Stimulated activated CD8-positive, alpha-beta memory T cell treated with anti-CD3 and anti-CD28 coated beads, Interleukin-7, amount 100 ng/mL, for 24 hours (primary cell): ENCODE measurements at regions not wholly inside any gene's neighbourhood (a gene's known extent, or its start where the extent isn't known, plus 50 kb on each side); places are given as distances from the start of the nearest gene placed in this dataset.
"Not testable (repeated sequence)": the region's sequence is repeated elsewhere in the genome, so short reads cannot be mapped to it uniquely, and the experiment has no call there.

Source experiments
- DNase-seq: peaks from one replicate; pipeline ENCODE4 v3.0.0-alpha.2; 2020; ENCODE audit warnings: low read depth

DNA sequence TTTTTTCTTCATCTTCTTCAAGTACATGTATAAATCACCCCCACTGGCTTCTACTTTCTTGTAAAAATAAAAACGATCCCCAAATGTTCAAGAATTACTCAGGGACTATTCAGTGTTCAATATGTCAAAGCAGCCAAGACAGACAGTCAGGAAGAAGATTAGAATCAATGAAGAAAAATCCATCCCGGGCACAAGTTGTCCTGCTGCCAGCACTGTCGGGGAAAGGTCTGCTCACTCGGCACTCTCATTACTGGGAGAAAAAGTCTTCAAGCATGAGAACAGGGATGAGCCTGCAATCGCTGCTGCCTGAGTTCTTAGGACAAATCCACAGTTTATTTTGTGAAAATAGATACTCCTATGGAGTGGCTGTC, 482.8 kb upstream of the KLHL29 start:
- no peak for DNase-seq

DNA sequence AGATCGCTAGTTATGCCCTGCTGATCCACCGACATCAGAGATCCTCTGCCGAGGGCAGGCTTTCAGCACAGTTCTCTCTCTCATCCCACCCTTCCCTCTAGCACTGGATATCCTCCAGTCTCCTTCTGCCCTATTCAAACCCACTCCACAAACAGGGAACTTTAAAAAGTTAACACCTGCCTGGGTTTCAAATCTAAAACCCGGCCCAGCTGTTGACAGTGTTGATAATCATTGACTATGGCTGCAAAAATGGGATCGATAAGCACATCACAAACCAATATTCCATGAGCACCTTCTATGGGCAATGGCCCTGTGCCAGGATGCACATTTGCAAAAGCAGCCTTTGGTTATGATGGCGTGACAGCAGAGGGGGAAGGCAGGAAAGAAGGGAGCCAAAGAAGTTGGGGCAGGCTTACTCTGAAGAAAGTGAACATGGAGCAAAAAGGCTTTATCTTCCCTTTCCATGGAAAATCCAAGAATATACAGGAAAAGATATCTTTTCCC, 482.3 kb upstream of the KLHL29 start:
- DNase-seq = no peak

GRCh38 chr2:22903616-22904015, 481.4 kb upstream of the KLHL29 start:
- no peak for DNase-seq

GRCh38 chr2:22904126-22904684, 480.8 kb upstream of the KLHL29 start:
- DNase-seq = no peak

DNA sequence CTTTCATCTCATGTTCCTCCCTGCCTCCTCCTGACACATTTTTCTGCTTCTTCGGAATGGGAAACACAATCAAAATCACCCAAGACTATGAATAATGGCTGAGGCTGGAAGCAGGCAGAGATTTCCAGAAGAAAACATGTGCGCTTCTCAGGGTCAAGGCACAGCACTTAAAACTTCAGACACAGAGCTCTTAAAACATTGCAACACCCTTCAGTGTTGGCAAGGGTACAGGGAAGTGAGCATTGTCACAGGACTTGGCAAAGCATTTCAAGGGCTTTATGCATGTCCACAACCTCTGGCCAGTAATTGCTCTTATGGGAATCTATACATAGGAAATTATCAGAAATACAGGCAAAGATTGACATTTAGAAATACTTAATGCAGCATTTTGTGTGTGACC, 477.6 kb upstream of the KLHL29 start:
- no peak for DNase-seq

DNA sequence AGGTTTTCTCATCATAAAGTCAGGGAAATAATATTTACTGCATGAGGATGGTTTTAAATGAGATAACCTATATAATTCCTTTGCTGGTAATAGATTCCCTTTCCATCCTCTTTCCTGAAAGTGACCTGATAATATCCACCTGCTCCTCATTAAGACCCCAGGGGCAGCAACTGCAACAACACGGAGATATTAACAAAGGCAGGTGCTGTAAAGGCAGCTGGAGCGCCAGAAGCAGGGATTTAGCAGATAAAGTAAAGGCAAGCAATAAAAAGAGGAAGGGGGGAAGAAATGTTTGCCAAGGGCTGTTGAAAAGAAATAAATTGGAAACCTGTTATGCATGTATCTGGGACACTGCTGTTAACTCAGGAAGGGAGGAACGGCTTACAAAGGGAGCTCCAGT, 472.6 kb upstream of the KLHL29 start:
- no peak for DNase-seq

GRCh38 chr2:22929998-22930397, 455.0 kb upstream of the KLHL29 start:
- DNase-seq = no peak

GRCh38 chr2:22930781-22931180, 454.2 kb upstream of the KLHL29 start:
- DNase-seq = no peak

GRCh38 chr2:22932288-22932687, 452.7 kb upstream of the KLHL29 start:
- DNase-seq = no peak

- DNase-seq = no peak
Measured at GRCh38 chr2:22934747-22935146, 450.2 kb upstream of the KLHL29 start.

DNA sequence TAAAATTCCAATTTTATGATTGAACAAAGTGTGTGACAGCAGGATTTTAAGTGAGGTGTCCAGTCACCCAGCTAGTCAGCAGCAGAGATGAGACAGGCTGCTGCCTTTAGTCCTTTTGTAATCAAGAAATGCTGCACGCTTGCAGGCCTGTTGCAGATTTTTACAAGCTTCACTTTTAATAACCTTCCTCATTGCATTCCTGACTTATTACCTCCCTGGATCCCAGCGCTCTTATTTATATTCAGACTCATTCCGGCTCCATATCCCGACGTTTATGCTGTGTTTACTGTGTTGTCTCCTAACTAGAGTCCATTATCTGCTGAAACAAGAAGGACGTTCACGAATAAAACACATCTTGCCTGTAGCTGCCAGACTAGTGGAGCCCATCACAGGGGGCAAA, 442.5 kb upstream of the KLHL29 start:
- no peak for DNase-seq

DNA sequence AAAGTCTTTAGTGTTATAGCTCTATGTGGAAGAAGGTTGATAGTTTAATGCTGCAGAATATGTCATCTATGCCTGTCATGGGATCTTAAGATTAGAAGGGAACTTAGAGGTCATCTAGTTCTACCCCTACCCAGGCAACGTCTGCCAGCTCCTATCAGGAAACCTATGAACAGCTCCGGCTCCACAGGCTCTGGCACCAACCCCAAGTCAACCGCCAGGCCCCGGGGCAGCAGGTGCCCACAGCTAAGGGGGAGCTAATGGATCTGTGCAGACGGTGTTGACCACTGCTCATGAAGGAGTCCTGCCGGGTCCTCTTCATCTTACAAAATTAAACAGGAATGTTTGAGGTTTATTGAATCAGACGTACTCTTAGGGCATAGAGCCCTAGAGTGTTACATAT, 440.8 kb upstream of the KLHL29 start:
- no peak for DNase-seq

DNA sequence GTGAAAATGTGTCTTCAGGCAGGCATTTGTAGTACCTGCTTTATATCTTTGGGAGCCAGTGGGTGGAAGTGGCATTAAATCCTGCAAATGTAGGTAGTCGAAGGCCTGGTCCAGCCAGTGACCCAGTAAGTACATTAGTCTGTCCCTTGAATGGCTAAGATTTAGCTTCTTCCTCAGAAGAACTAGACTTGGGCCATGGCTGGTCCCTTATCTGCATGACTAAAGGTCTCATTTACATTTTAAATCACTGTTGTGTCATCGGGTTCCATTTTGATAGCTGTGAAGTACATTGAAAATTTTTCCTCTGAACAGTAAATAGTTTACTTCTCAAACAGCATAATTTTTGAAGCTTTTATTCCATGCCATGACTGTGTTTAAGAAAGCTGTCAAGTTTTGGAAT, 438.4 kb upstream of the KLHL29 start:
- DNase-seq = no peak

DNA sequence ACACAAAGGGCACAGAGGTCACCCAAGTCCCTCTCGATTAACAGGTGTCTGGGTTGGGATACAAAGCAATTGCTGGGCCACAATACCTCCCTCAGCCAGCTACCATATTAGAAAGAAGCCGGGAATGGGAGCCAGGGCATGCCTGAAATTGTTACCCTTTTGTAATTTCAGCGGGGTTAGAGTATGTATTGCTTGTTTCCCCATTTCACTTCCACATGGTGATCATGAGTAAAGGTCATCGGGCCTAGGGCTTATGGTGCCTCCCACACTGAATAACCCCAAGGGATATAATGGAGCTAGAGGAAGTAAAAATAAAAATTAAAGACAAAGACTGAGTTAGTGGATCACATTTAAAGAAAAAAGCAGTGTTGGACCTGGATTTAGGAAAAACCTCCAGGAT, 437.2 kb upstream of the KLHL29 start:
- no peak for DNase-seq

GRCh38 chr2:22950431-22950830, 434.5 kb upstream of the KLHL29 start:
- no peak for DNase-seq

DNA sequence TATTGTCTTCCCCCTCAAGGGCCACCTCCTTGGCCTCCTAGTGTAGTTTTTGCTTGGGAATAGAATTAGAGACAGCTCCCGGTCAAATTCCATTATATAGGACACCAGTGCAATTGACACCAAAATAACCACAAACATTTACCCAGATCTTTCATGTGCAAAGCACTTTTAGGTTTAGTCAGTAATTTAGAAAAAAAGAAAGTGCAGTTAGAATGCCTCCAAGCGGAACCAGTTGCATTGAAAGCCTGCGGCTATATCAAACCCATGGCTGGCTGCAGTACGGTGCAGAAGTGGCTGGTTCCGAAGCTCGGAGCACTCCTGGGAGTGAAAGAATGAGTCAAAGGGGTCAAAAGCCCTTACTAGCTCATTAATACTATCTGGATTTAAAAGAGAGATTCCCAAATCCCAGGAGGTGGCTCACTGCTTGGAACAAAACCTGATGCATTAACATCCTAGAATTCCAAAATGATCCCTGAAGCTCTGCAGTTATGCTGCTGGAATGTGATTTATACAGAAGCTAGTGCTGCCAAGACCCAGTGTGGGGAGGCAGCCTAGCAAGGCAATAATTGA, 432.2 kb upstream of the KLHL29 start:
- no peak for DNase-seq

DNA sequence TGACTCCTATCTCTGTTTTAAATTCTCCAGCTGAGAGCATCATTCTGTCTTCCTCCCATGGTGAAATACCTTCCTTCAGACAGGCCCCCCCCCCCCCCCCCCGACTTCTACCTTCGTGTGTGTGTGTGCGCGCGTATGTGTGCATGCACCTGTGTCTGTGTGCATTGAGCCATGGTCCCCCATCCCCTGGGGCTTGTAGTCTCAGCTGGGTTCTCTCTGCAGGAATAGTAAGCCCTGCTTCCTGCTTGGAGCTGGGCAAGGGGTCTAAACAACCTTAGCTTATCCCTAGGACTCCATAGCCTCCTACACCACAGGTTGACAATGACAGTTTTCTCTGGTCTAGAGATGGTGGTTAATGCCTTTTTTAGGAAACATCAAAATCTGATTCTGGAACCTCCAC, 427.5 kb upstream of the KLHL29 start:
- no peak for DNase-seq

GRCh38 chr2:22958308-22958707, 426.7 kb upstream of the KLHL29 start:
- DNase-seq = no peak

DNA sequence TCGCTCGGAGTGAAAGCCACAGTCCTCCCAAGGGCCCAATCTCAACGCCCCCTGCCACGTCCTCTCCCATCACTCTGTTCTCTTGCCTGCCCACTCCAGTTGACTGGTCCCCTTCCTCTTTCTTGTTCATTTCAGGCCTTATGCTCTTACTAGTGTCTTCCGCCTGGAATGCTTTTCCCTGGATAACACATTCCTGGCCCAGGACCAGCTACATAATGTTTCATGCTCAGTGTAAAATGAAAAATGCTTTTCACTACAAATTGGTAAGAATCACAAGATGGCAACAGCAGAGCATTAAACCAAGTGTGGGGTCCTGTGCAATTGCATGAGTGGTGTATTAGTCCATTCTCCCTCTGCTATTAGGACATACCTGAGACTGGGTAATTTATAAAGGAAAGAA, 417.2 kb upstream of the KLHL29 start:
- DNase-seq = no peak

- no peak for DNase-seq
Measured at GRCh38 chr2:22970284-22970975, 414.5 kb upstream of the KLHL29 start.

GRCh38 chr2:22970991-22971390, 414.0 kb upstream of the KLHL29 start:
- DNase-seq = no peak

DNA sequence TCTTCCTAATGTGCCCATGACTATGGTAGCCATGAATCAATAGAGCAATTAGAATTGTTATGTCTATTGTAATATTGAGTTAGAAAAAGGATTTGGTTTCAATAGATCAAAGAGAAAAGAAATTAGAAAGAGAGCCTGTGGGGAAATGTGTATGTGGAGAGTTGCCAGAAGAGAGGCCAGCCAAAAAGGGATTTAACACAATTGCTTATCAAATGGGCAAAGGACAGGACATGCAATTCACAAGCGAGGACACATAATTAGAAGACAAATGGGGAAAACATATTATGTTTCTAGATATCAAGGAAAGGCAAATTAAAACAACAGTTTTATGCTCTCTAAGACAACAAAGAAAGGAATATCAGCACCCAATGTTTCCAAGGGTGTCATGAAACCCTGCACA, 403.2 kb upstream of the KLHL29 start:
- DNase-seq = no peak

DNA sequence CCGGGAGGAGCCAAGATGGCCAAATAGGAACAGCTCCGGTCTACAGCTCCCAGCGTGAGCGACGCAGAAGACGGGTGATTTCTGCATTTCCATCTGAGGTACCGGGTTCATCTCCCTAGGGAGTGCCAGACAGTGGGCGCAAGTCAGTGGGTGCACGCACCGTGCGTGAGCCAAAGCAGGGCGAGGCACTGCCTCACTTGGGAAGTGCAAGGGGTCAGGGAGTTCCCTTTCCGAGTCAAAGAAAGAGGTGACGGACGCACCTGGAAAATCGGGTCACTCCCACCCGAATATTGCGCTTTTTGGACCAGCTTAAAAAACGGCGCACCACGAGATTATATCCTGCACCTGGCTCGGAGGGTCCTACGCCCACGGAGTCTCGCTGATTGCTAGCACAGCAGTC, 400.8 kb upstream of the KLHL29 start:
- DNase-seq = not testable (repeated sequence)

- DNase-seq = no peak
Measured at GRCh38 chr2:22990246-22990645, 394.7 kb upstream of the KLHL29 start.
